Heart left ventricle (tissue), 16 donors: ENCODE measurements at regions not wholly inside any gene's neighbourhood (a gene's known extent, or its start where the extent isn't known, plus 50 kb on each side); places are given as distances from the start of the nearest gene placed in this dataset.

Experiments
- ATAC-seq, 4 donors: fragments of 200-7000 bp; cut with Tn5 transposase; one replicate each; pipeline ENCODE4 v1.9.1; 2020 to 2022; ENCODE audit warnings: moderate library complexity in 4 of 4, mild to moderate bottlenecking in 3 of 4, moderate number of reproducible peaks in 1 of 4
- DNase-seq, 5 donors: peaks; one replicate each; pipeline ENCODE4 v3.0.0-alpha.2; 2020
- H3K27ac ChIP-seq, 12 donors: fragments of 200-600 bp; sonication (generic) in 4 of 12; one replicate each; pipeline versions ENCODE4 v1.5.0 to v1.8.0; 2016 to 2022; ENCODE audit warnings: mild to moderate bottlenecking in 2 of 12
- H3K27me3 ChIP-seq, 9 donors: fragments of 200-600 bp; sonication (generic) in 2 of 9; one replicate each; pipeline versions ENCODE4 v1.5.1 to v1.8.0; 2016 to 2022; ENCODE audit warnings: mild to moderate bottlenecking in 3 of 9
- H3K36me3 ChIP-seq, 9 donors: fragments of 200-600 bp; sonication (generic) in 2 of 9; one replicate each; pipeline versions ENCODE4 v1.5.0 to v1.8.0; 2018 to 2022; ENCODE audit warnings: mild to moderate bottlenecking in 2 of 9
- H3K4me1 ChIP-seq, 12 donors: fragments of 200-600 bp; sonication (generic) in 4 of 12; one replicate each; pipeline versions ENCODE4 v1.5.0 to v1.8.0; 2016 to 2022; ENCODE audit warnings: mild to moderate bottlenecking in 3 of 12
- H3K4me3 ChIP-seq, 12 donors: fragments of 200-600 bp; sonication (generic) in 4 of 12; one replicate each; pipeline versions ENCODE4 v1.5.0 to v1.8.0; 2017 to 2022; ENCODE audit warnings: mild to moderate bottlenecking in 9 of 12, moderate library complexity in 4 of 12
- H3K9me3 ChIP-seq, 12 donors: fragments of 200-600 bp; sonication (generic) in 4 of 12; one replicate each; pipeline versions ENCODE4 v1.5.0 to v1.8.0; 2016 to 2022; ENCODE audit warnings: mild to moderate bottlenecking in 1 of 12
- POLR2A ChIP-seq, 2 donors: fragments of 450-650 bp; IDR thresholded peaks; one replicate each; pipeline ENCODE4 v1.6.1; 2017; ENCODE audit warnings: antibody characterized with exemption in 2 of 2, mild to moderate bottlenecking in 2 of 2, moderate library complexity in 2 of 2
- WGBS, 4 donors: extraction: QIAGEN DNeasy Blood & Tissue Kit in 2 of 4; methylation state at CpG; one replicate each; pipeline versions ENCODE4 v1.1.5 to v1.1.7; 2013 to 2018; 5-methylcytosine and 5-hydroxymethylcytosine counted together
- intact Hi-C, 10 donors: fragments of 100-400 bp; cut with DNase I; formaldehyde crosslinking; loops; one replicate each; pipeline versions ENCODE4 v1.11.1 to v1.14.2; 2022
- TF ChIP-seq, protein P1 (sequence below), 12 donors: fragments of 200-600 bp; sonication (generic) in 4 of 12; IDR thresholded peaks; one replicate each; pipeline versions ENCODE4 v1.5.0 to v1.8.0; 2018 to 2022; ENCODE audit warnings: antibody characterized with exemption in 12 of 12, mild to moderate bottlenecking in 5 of 12
- donor health status: ischemic (EF 13 %, LVEDD 7.1; RV severe dilation, severe dysfunction).
- donor health status: healthy with polysubstance abuse.
- donor health status: DM: no; HTN: yes; CAD: no.
- donor health status: DM: no; HTN: no; CAD: no.
- donor health status: ischemic (EF 25% LVEDD 6.9; RV normal size, moderate dysfunction).
- donor health status: ischemic (EF 25% LVEDD 5.7; RV mildly dilated, moderate dysfunction).
- donor health status: healthy.
- donor health status: DM: yes; HTN: yes; CAD: no.
- donor health status: ischemic (EF 35%, LVEDD 5.7; RV mildly dilated, moderate dysfunction).
- donor health status: nonischemic (EF 11% LVEDD 7.7; RV severe dilation, severe dysfunction).
- donor health status: DM: yes; HTN: yes; CAD: no.
- donor health status: PGD.
- donor health status: ischemic (EF 29% LVEDD 5.4; RV normal size, mild dysfunction).
- donor health status: nonischemic (EF 23%, LVEDD 6.1; RV moderate dilation, normal function).

DNA sequence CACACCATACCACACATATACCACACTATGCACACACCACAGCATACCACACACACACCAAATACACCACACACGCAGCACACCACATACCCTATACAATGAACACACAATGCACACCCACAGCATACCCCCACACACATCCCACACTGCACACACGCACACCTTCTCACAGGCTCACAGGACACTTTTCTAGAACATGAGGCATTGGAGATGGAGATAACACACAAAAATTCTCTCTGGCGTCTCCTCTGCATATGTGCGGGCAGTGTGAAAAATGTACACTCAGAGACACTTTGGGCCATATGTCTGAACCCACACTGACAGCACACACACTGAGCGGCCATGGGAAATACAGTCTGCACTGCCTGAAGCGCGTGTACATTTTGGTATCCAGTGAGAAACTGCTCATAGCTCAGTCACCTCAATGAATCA lies 278.1 kb downstream of the GADD45G start:
- Histone ChIP-seq H3K4me1 (peaks cover 0 to 55% (median 23%) of the 10 kb centered on the region in 12 donors), H3K4me3 (no peak overlapping the region), H3K36me3 (no peaks in the 10 kb centered on the region), H3K9me3 (no peaks in the 10 kb centered on the region), H3K27me3 (no peaks in the 10 kb centered on the region), H3K27ac (peak overlapping the region in 2 of 12 donors; percentile 81 to 87)
- ATAC-seq, result no peak
- 87 to 97% (median 94%) methylated on average over 7 of the region's 7 CpGs for WGBS, 4 donors
- intact Hi-C loops, result no loop called here
- TF ChIP-seq, protein P1, sequence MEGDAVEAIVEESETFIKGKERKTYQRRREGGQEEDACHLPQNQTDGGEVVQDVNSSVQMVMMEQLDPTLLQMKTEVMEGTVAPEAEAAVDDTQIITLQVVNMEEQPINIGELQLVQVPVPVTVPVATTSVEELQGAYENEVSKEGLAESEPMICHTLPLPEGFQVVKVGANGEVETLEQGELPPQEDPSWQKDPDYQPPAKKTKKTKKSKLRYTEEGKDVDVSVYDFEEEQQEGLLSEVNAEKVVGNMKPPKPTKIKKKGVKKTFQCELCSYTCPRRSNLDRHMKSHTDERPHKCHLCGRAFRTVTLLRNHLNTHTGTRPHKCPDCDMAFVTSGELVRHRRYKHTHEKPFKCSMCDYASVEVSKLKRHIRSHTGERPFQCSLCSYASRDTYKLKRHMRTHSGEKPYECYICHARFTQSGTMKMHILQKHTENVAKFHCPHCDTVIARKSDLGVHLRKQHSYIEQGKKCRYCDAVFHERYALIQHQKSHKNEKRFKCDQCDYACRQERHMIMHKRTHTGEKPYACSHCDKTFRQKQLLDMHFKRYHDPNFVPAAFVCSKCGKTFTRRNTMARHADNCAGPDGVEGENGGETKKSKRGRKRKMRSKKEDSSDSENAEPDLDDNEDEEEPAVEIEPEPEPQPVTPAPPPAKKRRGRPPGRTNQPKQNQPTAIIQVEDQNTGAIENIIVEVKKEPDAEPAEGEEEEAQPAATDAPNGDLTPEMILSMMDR (IDR thresholded peaks at IDR 0.05), result no peak
- no peak for DNase-seq

DNA sequence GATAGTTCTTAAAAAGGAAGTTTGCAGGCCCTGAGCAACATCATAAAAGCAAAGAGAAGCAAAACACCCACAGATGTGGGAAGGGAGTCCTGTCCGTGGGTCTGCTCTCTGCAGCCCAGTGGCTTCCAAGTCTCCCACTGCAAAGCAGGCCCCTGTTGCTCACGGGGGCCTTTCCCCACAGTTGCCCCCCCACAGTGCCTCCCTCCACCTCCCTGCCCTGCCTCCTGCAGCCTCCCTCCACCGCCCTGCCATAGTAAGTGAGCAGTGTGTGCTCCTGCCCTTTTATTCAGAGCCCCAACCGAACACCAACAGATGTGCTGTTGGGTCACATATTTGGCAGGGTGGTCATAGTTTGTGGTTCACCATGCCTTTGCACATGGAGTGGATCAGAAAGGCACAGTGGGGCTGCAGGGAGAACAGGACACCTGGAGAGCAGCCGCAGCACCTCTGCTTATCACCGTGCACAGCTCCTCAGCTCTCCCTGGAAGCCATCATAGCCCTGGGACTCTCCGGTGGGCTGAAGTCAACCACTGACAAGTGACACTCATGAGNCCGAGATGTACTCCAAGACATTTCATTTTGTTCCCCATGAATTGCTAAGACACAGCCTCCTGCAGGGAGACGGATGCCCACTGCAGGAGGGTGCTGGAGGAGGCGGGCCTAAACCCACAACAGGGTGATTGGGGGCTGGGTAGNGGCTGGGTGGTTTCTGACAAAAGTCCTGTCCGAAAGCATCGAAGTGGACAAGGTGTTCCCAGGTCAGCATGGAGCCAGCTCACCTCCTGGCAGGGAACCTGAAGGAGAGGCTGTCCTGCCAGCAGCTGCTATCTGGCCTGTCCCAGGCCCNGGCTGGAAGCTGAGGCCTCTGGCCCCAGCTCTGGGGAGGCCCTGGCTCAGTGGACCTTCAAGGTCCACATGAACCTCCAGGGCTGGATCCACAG lies 278.9 kb downstream of the GADD45G start:
- intact Hi-C loops, result no loop called here
- DNase-seq (no peak), ATAC-seq (no peak)
- no peak overlapping the region for H3K4me3 ChIP-seq
- no peaks in the 10 kb centered on the region for H3K27me3 ChIP-seq
- no peaks in the 10 kb centered on the region for H3K9me3 ChIP-seq
- WGBS, 4 donors, result 88 to 94% (median 90%) methylated on average over 11 to 12 of the region's 12 CpGs
- H3K4me1 ChIP-seq, result peaks cover 0 to 47% (median 19%) of the 10 kb centered on the region in 12 donors
- no peak for TF ChIP-seq POLR2A (IDR thresholded peaks at IDR 0.05)
- TF ChIP-seq, protein P1 (IDR thresholded peaks at IDR 0.05), result no peak
- H3K36me3 ChIP-seq, result no peaks in the 10 kb centered on the region
- H3K27ac ChIP-seq, result peak overlapping the region in 10 of 12 donors; percentile 67 to 87 (median 82)

DNA sequence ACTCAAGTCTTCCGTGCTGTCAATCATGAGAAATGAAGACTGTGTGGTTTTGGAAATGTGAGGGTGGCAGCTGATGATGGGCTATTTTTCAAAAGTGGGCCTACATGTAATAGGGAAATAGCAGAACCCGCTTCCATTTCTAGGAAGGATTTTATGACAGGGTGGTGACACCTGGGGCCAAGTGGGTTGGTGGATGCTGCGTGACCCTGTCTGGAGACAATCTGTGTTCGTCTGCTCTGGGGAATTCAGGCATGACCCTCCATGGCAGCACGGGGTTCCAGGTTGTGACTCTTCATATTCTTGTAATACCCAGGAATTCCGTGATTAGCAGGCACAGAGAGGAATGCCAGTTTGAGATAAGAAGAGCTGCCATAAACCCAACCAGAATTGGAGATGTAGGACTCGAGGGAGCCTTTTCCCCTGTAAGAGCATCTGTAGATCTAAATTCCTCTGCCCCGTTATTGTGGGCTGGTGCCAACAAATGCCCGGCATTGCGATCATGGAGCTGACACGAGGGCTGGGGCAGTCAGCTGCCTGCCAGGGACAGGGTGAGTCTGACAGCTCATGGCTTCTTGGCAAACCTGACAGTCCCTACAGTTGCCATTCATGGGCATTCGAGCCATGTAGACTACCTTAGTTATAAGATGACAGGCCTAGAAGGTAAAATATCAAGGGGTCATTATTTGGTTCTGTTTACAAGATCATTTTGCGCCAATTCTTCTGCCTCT lies 279.7 kb downstream of the GADD45G start:
- DNase-seq, result peak; percentile 74 to 89 (median 79)
- H3K9me3 ChIP-seq, result no peaks in the 10 kb centered on the region
- intact Hi-C loops, result no loop called here
- peaks cover 0 to 39% (median 11%) of the 10 kb centered on the region in 12 donors for H3K4me1 ChIP-seq
- H3K36me3 ChIP-seq, result no peaks in the 10 kb centered on the region
- no peak for TF ChIP-seq POLR2A (IDR thresholded peaks at IDR 0.05)
- TF ChIP-seq, protein P1 (IDR thresholded peaks at IDR 0.05), result no peak
- ATAC-seq, result peak; percentile 67 to 86 (median 76)
- peak overlapping the region; percentile 37 to 87 (median 80) for H3K27ac ChIP-seq
- WGBS, 4 donors, result 59 to 71% (median 66%) methylated on average over 12 to 13 of the region's 13 CpGs
- H3K4me3 ChIP-seq, result no peak overlapping the region
- no peaks in the 10 kb centered on the region for H3K27me3 ChIP-seq

DNA sequence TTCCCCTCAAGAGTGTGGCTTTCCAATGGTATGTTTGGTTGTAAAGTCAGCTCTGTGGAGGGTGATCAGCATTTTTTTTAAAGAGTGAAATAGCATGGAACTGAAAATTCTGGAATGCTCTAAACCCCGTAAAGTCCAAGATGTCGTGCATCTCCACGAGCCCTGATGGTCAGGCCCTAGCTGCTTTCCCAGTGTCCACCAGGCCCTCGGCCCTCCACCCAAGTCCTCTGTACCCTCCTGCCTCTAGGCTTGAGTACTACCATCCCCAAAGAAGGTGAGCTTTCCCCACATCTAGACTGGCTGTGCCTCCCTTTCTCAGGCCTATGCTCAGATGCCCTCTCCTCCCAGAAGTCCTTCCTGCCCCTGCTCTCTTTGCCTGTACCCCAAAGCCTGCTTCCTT lies 280.3 kb downstream of the GADD45G start:
- no peak overlapping the region for H3K4me3 ChIP-seq
- no peaks in the 10 kb centered on the region for H3K36me3 ChIP-seq
- TF ChIP-seq, protein P1 (IDR thresholded peaks at IDR 0.05), result no peak
- DNase-seq, result no peak
- intact Hi-C loops, result no loop called here
- peak overlapping the region; percentile 37 to 87 (median 80) for H3K27ac ChIP-seq
- no peaks in the 10 kb centered on the region for H3K9me3 ChIP-seq
- peaks cover 0 to 33% (median 6%) of the 10 kb centered on the region in 12 donors for H3K4me1 ChIP-seq
- WGBS, 4 donors, result 96 to 99% (median 98%) methylated on average over 4 of the region's 4 CpGs
- H3K27me3 ChIP-seq, result no peaks in the 10 kb centered on the region
- no peak for ATAC-seq
